ENCODE measurements at regions not wholly inside any gene's neighbourhood (a gene's known extent, or its start where the extent isn't known, plus 50 kb on each side); places are given as distances from the start of the nearest gene placed in this dataset.
A peak's percentile ranks its signal among the peaks of the same experiment; 100 is the strongest.

- no peak for DNase-seq
These were observed 260.0 kb downstream of the FAT3 start for GRCh38 chr11:92484570-92484969.

- no peak for DNase-seq
These were observed 265.3 kb downstream of the FAT3 start for GRCh38 chr11:92489826-92490399.

DNA sequence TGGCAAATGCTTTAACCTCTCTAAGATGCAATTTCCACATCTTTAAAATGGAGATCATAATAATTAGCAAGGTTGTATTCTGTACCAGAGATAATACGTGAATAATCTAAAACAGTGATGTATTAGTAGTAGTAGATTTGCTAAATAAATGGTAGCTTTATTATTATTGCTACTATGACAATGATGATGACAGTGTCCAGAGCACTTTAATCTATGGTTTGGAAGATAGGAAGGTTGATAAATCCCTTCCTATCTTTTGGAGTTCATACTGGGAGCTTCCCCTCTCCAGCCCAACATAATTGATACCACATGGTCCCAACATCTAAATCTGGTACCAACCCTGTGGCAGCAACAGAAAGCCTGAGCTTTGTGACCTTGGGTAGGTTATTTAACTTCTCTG, 267.8 kb downstream of the FAT3 start:
- no peak for DNase-seq

- no peak for DNase-seq
These were observed 270.6 kb downstream of the FAT3 start for GRCh38 chr11:92495107-92495793.

- peak; percentile 40 for DNase-seq
These were observed 275.8 kb downstream of the FAT3 start for GRCh38 chr11:92500453-92500852.

- no peak for DNase-seq
These were observed 276.6 kb downstream of the FAT3 start for GRCh38 chr11:92501066-92501739.

DNA sequence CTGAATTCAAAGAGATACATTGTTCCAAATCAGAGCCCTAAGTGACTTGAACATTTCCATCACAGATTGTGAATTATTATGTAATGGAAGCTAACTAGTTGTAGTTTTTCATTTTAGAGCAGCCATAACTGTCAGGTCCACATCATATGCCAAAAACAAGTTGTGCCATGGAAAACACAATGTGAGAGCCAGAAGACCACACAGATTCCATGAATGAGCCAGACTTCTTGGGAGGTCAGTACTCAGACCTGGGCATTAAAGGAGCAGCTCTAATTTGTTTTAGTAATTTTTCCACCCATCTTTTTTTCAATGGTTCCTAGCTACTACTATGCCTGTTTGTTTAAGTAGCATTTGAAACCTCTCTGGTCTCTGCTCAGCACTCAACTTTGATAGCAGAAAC, 279.4 kb downstream of the FAT3 start:
- no peak for DNase-seq

DNA sequence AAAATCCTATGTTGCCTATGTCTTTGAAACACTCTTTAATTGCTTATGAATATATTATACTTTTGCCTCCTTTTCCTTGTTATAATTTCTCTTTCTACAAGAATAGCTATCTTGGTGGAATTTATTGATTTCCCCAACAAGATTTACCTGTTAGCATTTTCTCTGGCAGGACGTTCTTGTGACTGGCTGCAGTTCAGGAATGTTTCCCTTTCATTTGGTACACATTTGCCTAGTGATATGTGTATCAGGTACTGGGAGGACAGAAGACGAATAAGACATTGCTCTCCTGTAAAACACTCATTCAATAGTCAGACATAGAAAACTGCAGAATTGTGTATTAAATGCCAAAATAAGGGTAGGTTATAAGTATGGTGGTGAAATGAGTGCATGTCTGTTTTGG, 279.9 kb downstream of the FAT3 start:
- DNase-seq: no peak

GRCh38 chr11:92505689-92506088, 281.1 kb downstream of the FAT3 start:
- peak; percentile 2 for DNase-seq

- no peak for DNase-seq
These were observed 282.3 kb downstream of the FAT3 start for GRCh38 chr11:92506809-92507336.

DNA sequence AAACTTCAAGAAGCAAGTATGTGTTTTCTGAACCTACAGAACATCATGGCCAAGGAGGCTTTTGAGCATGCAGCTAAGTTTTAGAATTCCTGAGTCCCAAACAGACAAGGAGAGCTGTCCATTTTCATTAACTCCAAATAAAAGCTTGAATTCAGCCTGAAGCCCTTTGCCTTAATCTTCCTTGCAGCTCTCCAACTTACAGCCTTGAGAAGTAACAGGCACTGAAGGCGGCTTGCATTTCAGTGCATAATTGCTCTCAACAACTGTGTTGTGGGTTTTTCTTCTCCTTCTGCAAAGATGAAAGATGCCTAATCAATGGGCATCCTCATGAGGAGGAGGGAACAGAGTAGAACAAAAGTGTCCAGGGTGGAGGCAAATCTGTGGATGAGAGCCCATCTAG, 286.0 kb downstream of the FAT3 start:
- DNase-seq: no peak

- no peak for DNase-seq
These were observed 287.0 kb downstream of the FAT3 start for GRCh38 chr11:92511522-92512203.

GRCh38 chr11:92512204-92512569, 287.6 kb downstream of the FAT3 start:
- no peak for DNase-seq

DNA sequence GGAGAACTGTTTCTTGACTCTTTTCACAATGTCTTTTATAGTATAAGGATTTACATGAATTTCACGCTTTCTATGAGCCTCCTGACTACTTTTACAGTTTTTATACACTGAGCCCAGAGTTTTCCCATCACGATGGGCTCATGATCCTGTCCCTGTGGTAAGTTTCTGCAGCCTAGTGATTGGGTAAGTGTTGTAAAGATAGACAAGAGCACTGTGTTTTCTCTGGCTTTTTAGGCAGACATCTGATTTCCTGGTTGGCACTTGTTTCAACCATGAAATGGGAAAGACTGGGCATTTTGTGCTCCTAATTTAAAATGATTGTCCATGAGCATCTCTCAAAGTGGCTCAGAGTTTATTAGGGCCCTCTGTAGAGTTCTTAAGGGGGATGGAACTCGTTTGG, 299.0 kb downstream of the FAT3 start:
- DNase-seq: no peak

DNA sequence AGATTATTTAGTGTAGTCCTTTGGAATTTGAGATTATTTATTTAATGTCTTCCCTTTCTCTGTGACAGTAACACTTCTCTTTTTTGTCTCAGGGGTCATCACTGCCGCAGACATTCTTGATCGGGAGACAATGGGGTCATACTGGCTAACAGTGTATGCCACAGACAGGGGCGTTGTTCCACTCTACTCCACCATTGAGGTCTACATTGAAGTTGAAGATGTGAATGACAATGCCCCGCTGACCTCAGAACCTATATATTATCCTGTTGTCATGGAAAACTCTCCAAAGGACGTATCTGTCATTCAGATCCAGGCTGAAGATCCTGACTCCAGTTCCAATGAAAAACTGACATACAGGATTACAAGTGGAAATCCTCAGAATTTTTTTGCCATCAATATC, 299.9 kb downstream of the FAT3 start:
- no peak for DNase-seq

GRCh38 chr11:92527467-92527866, 302.8 kb downstream of the FAT3 start:
- no peak for DNase-seq

GRCh38 chr11:92528001-92528400, 303.4 kb downstream of the FAT3 start:
- peak; percentile 84 for DNase-seq

DNA sequence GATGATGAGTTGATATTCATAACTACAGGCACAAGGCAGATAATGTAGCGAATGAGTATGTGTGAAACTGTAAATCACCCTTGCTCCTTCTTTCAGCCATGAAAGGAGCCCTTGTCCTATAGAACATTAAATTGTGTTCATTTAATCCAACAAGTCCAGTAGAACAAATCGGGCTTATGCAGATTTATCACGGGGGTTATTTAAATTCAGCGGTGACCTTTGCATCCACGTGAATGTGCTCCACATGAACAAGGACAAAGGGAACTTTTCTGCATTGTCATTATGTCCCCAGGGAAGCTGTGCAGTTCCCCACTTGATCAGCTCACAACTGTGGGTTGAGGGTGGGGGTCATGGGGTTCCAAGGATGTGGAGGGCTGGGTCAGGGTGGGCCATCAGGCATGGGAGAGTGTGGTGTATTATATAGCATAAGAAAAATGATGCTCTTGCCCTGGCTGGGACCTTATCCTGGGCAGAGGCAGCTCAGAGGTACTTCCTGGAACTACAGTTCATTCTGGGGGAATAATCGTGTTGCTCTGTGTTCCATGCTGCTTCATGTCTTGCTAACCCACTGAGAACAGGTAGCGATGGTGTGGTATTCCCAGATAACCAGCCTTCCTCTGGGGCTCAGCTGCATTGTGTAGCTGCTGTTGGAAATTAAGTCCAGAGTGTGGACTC, 306.6 kb downstream of the FAT3 start:
- no peak for DNase-seq

DNA sequence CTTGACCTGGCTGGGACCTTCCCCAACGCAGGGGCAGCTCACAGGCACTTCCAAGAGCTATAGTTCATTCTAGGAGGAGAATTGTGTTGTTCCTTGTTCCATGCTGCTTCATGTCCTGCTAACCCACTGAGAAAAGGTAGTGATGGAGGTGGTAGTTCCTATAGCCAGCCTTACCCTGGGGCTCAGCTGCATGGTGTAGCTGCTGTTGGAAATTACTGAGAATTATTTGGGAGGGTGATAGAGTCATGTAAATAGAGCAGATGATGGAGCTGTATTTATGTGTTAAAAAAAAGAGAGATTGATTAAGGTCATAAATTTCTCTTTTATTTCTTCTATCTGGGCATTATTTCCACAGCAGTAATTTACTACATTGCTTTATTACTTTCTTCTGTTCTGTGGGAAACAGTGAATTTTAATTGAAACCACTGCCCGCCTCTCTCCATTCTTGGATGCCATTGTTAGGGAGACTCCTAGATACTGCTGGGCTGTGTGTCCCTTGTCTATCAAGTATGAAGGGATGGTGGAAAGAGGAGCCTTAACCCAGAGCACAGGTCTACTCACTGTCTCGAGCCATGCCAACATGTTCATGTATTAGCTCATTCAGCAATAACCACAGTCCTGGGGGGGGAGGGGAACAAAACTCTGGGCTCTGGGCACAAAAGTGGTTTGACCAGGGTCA, 309.2 kb downstream of the FAT3 start:
- DNase-seq: no peak

GRCh38 chr11:92536883-92537282, 312.3 kb downstream of the FAT3 start:
- no peak for DNase-seq

DNA sequence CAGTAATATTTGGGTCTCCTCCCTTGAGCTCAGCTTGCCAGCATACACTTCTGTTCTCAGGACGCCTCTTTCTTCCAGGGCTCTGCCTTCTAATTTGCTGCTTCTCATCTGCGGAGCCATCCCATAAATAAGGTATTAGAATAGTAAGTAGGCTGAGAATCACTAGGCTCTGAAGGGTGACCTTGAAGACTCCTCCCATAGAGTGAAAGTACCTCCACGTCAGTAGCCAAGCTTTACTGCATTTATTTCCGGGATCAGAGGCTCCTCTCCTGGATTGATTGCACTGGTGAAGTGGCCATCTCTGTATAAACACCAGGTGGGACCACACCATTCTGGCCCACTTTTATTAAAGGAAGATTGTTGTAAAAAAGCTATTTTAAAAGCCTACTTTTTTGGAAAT, 315.5 kb downstream of the FAT3 start:
- no peak for DNase-seq

DNA sequence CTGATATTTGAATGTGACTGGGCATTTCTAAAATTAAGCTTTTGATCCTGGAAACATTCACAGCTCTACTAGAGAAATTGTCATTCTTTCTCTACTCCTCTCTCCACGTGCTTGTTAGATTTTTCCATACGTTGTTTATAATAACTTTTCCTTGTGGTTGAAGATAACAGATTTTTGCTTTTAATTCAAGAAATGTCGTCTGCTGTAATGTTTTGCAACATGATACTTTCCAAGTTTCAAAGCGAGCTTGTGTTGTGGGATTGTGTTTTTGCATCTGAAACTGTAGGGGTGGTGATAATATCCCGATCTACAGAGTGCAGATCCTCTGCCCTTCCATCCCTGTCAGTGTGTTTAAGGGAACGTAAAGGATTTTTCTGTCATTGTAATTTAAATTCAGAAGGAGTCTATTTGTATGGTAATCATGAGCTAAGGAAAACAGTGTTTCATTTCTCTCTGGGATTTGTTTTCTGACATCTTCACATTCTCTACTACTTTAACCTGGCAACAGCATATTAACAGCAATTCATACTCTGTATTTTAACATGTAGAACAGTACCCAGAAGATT, 321.4 kb downstream of the FAT3 start:
- DNase-seq: no peak

Data from fibroblast of skin of right quadriceps (primary cell).